Spinal cord (tissue), 9 donors: ENCODE measurements at regions not wholly inside any gene's neighbourhood (a gene's known extent, or its start where the extent isn't known, plus 50 kb on each side); places are given as distances from the start of the nearest gene placed in this dataset.
A peak's percentile ranks its signal among the peaks of the same experiment; 100 is the strongest.
"Not testable (repeated sequence)": the region's sequence is repeated elsewhere in the genome, so short reads cannot be mapped to it uniquely, and the experiment has no call there.

ENCODE experiments used
- DNase-seq, 6 donors: peaks; one replicate each; pipeline versions ENCODE4 v3.0.0 to v3.0.0-alpha.2; 2013 to 2015; ENCODE audit warnings: low spot score in 6 of 6, low read depth in 4 of 6
- H3K27ac ChIP-seq: one replicate; pipeline ENCODE4 v1.5.1; 2013; ENCODE audit warnings: low read depth, low read length, control low read depth
- H3K27me3 ChIP-seq: one replicate; pipeline ENCODE4 v1.6.1; 2013; ENCODE audit warnings: low read length; ENCODE audit not compliant: control insufficient read depth, insufficient read depth
- H3K36me3 ChIP-seq: one replicate; pipeline ENCODE4 v1.6.1; 2013; ENCODE audit warnings: low read length; ENCODE audit not compliant: control insufficient read depth, insufficient read depth
- H3K4me1 ChIP-seq: one replicate; pipeline ENCODE4 v1.6.1; 2013; ENCODE audit warnings: low read length; ENCODE audit not compliant: control insufficient read depth, insufficient read depth
- H3K4me3 ChIP-seq: one replicate; pipeline ENCODE4 v1.5.1; 2013; ENCODE audit warnings: low read depth, low read length, control low read depth
- H3K9me3 ChIP-seq: one replicate; pipeline ENCODE4 v1.6.1; 2013; ENCODE audit warnings: low read length; ENCODE audit not compliant: control insufficient read depth, insufficient read depth
- WGBS: methylation state at CpG from one replicate; pipeline ENCODE4 v1.1.5; 2013; ENCODE audit warnings: missing lambda C conversion rate; ENCODE audit not compliant: insufficient coverage; 5-methylcytosine and 5-hydroxymethylcytosine counted together
- donor health status: healthy.

DNA sequence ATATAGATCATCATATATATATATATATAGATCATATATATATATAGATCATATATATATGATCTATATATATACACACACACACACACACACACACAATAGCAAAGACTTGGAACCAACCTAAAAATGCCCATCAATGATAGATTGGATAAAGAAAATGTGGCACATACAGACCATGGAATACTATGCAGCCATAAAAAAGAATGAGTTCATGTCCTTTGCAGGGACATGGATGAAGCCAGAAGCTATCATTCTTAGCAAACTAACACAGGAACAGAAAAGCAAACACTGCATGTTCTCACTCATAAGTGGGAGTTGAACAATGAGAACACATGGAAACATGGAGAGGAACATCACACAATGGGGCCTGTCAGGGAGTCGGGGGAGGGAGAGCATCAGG, 285.6 kb upstream of the FN1 start:
- H3K36me3 ChIP-seq, DNase-seq, H3K9me3 ChIP-seq, H3K4me1 ChIP-seq, H3K4me3 ChIP-seq, H3K27me3 ChIP-seq, H3K27ac ChIP-seq: not testable (repeated sequence)
- WGBS, result 100% methylated on average over 1 of the region's 1 CpG

DNA sequence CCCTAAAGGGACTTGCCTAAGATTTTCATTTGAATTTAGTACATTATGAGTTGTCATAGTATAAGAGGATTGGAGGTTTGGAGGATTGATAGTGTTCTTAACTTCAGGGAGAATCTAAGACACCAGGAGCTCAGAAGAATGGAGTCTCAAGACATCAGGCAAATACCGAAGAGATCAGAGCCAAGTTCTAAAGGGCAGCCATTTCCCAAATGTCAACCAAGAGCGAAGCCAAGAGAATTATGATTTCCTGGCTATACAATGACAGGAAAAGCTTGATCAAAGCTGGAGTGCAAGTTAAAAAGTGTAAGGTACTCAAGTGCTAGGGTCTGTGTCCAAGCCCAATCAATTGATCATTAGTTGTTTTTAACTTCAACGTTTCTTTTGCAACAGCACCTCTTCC, 283.0 kb upstream of the FN1 start:
- no peak overlapping the region for H3K27ac ChIP-seq
- H3K36me3 ChIP-seq, result no peaks in the 10 kb centered on the region
- no peaks in the 10 kb centered on the region for H3K9me3 ChIP-seq
- DNase-seq, result no peak
- H3K27me3 ChIP-seq, result no peaks in the 10 kb centered on the region
- H3K4me3 ChIP-seq, result no peak overlapping the region
- 60% methylated on average over 2 of the region's 3 CpGs for WGBS
- H3K4me1 ChIP-seq, result no peaks in the 10 kb centered on the region

DNA sequence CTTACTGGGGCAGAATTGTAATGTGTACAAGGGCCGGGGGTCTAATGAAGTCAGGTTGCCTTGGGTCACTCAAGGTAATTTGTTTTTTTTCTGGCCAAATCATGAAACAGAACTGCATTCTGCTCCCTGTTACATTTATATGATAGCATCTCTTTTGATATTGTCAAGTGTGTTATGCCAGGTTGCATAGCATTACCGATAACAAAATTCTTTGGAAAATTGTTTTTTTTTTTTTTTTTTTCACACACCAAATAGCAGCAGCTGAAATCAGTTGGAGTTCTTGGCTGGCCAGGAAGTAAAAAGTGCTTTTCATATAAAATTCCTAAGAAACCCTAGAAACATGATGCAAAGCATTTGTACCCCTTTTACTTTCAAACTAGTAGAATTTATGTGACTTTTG, 282.6 kb upstream of the FN1 start:
- H3K27me3 ChIP-seq, result no peaks in the 10 kb centered on the region
- no peak overlapping the region for H3K4me3 ChIP-seq
- no peak overlapping the region for H3K27ac ChIP-seq
- no peaks in the 10 kb centered on the region for H3K4me1 ChIP-seq
- no peaks in the 10 kb centered on the region for H3K9me3 ChIP-seq
- no peaks in the 10 kb centered on the region for H3K36me3 ChIP-seq
- WGBS, result no CpG with 5 or more reads among the region's 2 CpGs
- DNase-seq, result peak in 1 of 6 donors; percentile 7

DNA sequence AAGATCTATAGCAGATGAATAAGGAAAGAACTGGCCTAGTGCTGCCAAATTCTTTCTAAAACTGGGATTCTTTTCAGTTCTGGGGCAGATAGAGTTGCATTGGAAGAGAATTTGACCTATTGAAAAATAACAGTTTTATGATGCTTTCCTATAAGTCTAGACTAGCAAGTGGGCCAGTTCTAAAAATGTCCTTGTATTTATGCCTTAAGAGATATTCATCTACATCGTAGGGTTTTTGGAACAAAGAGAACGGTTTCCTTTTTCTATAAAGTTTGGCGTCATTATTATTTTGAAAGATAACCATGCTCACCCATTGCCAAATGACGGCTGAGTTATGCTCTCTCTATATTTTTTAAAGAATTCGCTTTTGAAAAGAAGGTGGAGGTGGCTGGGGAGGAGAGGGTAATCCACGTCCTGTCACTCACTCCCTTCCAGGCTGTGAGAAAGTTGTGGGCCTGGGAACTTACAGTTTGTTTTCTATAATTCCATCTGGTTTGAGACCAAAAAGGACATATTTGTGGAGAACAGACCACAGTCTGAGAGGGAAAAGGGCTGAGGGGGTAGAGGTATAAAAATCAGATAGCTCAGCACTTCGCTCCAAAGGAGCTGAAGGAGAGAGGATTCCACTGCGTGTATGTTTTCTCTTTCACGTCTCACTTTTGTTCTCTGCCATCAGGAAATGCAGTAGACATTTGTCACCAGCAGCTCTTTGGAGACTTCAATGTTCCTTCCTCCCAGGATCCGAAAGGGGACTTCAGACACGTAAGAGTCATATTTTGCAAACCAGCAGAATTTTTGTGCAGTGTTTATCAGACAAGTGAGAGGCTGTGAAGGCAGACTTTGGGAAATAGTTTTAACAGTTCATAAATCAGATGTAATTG, 281.9 kb upstream of the FN1 start:
- H3K9me3 ChIP-seq, result no peaks in the 10 kb centered on the region
- H3K4me3 ChIP-seq, result no peak overlapping the region
- H3K27me3 ChIP-seq, result no peaks in the 10 kb centered on the region
- H3K36me3 ChIP-seq, result no peaks in the 10 kb centered on the region
- DNase-seq, result peak in 2 of 6 donors; percentile 8 to 31
- WGBS, result 50% methylated on average over 6 of the region's 11 CpGs
- no peaks in the 10 kb centered on the region for H3K4me1 ChIP-seq
- H3K27ac ChIP-seq, result peak overlapping the region; percentile 55

DNA sequence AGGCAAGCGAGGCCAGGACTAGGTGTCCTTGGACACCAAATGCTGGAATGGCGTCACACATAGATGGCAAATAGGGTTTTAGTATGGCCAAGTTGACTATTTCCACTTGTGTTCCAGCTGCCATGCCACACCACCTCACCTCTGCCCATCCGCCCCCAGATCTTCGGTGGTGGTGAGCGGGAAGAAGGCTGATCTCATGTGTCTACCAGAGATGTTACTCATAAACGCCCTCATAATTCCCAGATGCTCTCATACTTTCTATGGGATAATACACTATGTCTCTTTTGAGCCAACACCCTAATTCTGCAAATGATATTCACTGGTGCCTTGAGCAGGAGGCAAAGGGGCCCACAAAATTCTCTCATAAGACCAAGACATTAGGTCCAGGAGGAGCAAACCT, 281.1 kb upstream of the FN1 start:
- Histone ChIP-seq H3K27ac (no peak overlapping the region), H3K36me3 (no peaks in the 10 kb centered on the region), H3K4me1 (no peaks in the 10 kb centered on the region), H3K4me3 (no peak overlapping the region), H3K27me3 (no peaks in the 10 kb centered on the region), H3K9me3 (no peaks in the 10 kb centered on the region)
- WGBS, result 96% methylated on average over 3 of the region's 6 CpGs
- DNase-seq, result no peak

DNA sequence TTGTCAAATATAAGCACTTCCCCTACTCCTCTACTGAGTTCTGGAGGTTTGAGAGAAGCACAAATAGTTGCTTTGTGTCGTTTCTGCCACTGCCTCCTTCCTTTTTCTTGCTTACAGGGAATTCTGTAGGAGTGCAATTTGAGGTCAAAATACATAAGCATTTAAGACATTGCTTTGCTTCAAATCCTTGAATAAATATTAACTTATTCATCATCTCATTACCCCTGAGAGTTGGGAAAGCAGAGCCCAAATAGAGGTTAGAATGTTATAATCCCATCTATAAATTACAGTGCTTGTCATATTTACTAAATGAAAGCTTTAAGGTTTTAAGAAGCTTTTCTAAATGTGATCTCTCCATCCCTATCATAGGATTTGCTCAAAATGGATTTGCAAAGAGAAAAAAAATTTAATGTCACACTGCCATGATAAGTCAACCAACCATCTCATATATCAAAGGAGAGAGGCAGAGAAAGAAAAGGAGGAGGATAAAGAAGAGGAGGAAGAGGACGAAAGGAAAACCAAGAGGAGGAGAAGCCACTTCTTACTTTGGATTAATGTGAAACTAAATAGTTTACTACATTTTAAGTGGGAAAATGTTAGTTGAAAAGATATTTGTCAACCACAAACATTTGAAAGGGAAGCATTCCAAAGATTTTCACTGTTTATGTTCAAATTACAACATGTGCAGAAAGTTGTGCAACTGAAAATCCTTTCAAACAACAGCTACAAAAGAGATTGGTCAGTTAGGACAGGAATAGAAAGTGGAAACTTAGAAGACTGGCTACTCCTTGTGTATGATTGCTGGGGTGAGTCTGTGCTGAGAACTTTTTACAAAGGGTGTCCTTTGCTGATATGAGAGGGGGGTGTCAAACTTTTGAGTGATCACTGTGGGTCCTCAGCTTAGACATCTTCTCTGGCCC, 277.3 kb upstream of the FN1 start:
- WGBS, result no CpG with 5 or more reads among the region's 2 CpGs
- Histone ChIP-seq H3K9me3 (no peaks in the 10 kb centered on the region), H3K4me1 (no peaks in the 10 kb centered on the region), H3K36me3 (no peaks in the 10 kb centered on the region), H3K4me3 (no peak overlapping the region), H3K27ac (peak overlapping the region; percentile 49), H3K27me3 (no peaks in the 10 kb centered on the region)
- no peak for DNase-seq

DNA sequence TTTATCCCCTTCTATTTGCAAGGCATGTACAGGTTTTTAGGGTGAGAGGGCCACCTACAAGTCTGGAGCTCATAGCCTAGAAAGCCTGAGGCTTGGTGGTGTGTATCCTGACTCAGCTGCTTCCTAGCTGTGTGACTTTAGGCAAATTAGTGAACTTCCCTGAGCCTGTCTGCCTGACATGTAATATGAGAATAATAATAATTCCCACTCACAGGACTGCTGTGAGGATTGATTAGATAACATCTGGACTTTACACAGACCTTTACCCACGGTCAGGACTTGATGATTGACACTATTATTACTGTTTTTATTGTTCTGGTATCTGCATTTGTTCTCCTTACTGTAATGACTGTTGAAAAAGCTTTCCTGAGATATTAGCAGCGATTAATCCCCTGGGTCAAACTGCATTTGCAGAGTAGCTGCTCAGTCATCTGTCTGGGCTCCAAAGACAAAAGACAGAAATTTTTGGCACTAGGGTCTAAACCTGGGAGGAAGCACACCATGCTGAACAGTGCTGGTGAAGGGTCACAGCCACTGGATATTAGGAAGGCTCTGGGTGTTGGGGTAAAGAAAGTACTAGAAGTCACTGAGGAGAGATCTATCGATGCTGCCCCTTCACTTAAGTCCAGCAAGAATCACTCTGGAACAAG, 276.5 kb upstream of the FN1 start:
- no peaks in the 10 kb centered on the region for H3K4me1 ChIP-seq

DNA sequence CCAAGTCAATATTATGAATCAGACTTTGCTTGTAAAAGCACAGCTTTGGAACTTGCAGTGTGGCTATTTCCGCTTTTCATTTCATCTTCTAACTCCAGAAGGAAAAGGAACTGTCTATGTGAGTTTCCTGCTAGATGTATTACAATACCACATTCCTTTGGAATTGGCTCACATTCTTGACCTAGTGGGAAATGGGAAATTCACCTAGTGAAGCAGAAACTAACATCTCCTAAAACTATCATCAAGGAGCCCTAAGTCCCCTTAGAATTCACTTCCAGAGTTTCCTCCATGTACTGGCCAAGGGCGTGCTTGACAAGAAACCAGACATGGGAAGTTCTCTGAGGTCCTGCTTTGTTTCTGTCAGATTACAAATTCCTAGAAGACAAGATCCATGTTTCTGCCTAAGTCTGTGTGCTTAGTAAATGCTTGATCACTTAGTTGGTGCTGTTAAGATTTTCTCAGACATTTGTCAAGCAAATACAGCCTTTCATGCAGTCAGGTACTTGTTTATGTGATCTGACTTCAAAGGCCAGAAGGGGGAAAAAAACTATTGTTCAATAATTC, 275.7 kb upstream of the FN1 start:
- DNase-seq, result no peak
- H3K9me3 ChIP-seq, result no peaks in the 10 kb centered on the region
- H3K27me3 ChIP-seq, result no peaks in the 10 kb centered on the region
- H3K4me3 ChIP-seq, result no peak overlapping the region
- no CpG with 5 or more reads among the region's 2 CpGs for WGBS
- H3K36me3 ChIP-seq, result no peaks in the 10 kb centered on the region
- no peaks in the 10 kb centered on the region for H3K4me1 ChIP-seq
- H3K27ac ChIP-seq, result peak overlapping the region; percentile 8

More for the DNA sequence above, 276.5 kb upstream of the FN1 start:
- Histone ChIP-seq H3K27ac (peak overlapping the region; percentile 49), H3K4me3 (no peak overlapping the region), H3K36me3 (no peaks in the 10 kb centered on the region), H3K27me3 (no peaks in the 10 kb centered on the region), H3K9me3 (no peaks in the 10 kb centered on the region)
- WGBS, result 80% methylated on average over 1 of the region's 3 CpGs
- no peak for DNase-seq

DNA sequence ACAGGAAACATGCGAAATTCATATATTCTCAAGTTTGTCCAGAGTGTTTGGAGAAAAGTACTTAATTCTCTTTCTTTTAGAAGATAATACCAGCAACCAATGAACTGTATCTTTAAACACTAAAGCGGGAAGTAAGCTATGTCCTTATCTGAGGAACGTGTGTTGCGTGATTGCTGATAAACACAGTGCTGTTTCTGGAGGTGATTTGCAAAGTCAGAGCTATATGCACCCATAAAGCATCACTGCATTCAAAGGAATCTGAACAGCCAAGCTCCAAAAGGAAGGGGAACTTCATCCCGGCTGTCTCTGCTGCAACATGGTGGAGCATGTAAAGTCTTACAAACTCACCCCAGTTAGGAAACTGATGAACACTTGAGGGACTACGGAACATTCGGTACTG, 271.7 kb upstream of the FN1 start:
- no peak overlapping the region for H3K4me3 ChIP-seq
- H3K4me1 ChIP-seq, result no peaks in the 10 kb centered on the region
- no peak for DNase-seq
- H3K9me3 ChIP-seq, result no peaks in the 10 kb centered on the region
- no peaks in the 10 kb centered on the region for H3K27me3 ChIP-seq
- no peak overlapping the region for H3K27ac ChIP-seq
- WGBS, result 100% methylated on average over 2 of the region's 7 CpGs
- H3K36me3 ChIP-seq, result no peaks in the 10 kb centered on the region
